Esophagus muscularis mucosa (tissue), 4 donors: ENCODE measurements at regions not wholly inside any gene's neighbourhood (a gene's known extent, or its start where the extent isn't known, plus 50 kb on each side); places are given as distances from the start of the nearest gene placed in this dataset.

Experiments
- DNase-seq: peaks from one replicate; pipeline ENCODE4 v3.0.0-alpha.2; 2017; ENCODE audit errors: extremely low spot score
- H3K27ac ChIP-seq, 4 donors: fragments of 200-600 bp; sonication (generic); replicated peaks in 1 of 4; 1 replicate in 3 of 4; 2 replicates in 1 of 4; pipeline ENCODE4 v1.5.1; 2016 to 2019; ENCODE audit warnings: mild to moderate bottlenecking in 1 of 4
- H3K27me3 ChIP-seq, 4 donors: fragments of 200-600 bp; sonication (generic); one replicate each; pipeline versions ENCODE4 v1.5.1 to v1.6.0; 2016 to 2019
- H3K36me3 ChIP-seq, 4 donors: fragments of 200-600 bp; sonication (generic); one replicate each; pipeline ENCODE4 v1.5.1; 2016 to 2019
- H3K4me1 ChIP-seq, 4 donors: fragments of 200-600 bp; sonication (generic); one replicate each; pipeline ENCODE4 v1.5.1; 2016 to 2019
- H3K4me3 ChIP-seq, 4 donors: fragments of 200-600 bp; sonication (generic); 1 replicate in 2 of 4; 2 replicates in 2 of 4; pipeline ENCODE4 v1.5.1; 2016 to 2019; ENCODE audit warnings: mild to moderate bottlenecking in 4 of 4, moderate library complexity in 1 of 4
- H3K9me3 ChIP-seq, 4 donors: fragments of 200-600 bp; sonication (generic); 1 replicate in 3 of 4; 2 replicates in 1 of 4; pipeline ENCODE4 v1.5.1; 2016 to 2019
- CTCF ChIP-seq, 3 experiments: fragments of 200-600 bp in 2 of 3; fragments of 450-650 bp in 1 of 3; sonication (generic) in 2 of 3; IDR thresholded peaks; one replicate each; pipeline ENCODE4 v1.5.1; 2017 to 2019; ENCODE audit warnings: antibody characterized with exemption in 3 of 3, mild to moderate bottlenecking in 2 of 3, moderate library complexity in 1 of 3
- EP300 ChIP-seq: sonication (generic); formaldehyde crosslinking; IDR thresholded peaks from one replicate; pipeline ENCODE4 v1.6.1; 2017; ENCODE audit warnings: antibody characterized with exemption
- POLR2A ChIP-seq: fragments of 450-650 bp; IDR thresholded peaks from one replicate; pipeline ENCODE4 v1.6.1; 2017; ENCODE audit warnings: antibody characterized with exemption, moderate library complexity, mild to moderate bottlenecking, low read depth
- POLR2AphosphoS5 ChIP-seq, 2 donors: sonication (generic); formaldehyde crosslinking; IDR thresholded peaks; one replicate each; pipeline ENCODE4 v1.6.1; 2017; ENCODE audit warnings: antibody characterized with exemption in 2 of 2
- WGBS: methylation state at CpG from one replicate; pipeline ENCODE4 v1.1.5; 2018; 5-methylcytosine and 5-hydroxymethylcytosine counted together
- intact Hi-C: fragments of 100-400 bp; cut with DNase I; formaldehyde crosslinking; loops from one replicate; pipeline ENCODE4 v1.15.1; 2023

DNA sequence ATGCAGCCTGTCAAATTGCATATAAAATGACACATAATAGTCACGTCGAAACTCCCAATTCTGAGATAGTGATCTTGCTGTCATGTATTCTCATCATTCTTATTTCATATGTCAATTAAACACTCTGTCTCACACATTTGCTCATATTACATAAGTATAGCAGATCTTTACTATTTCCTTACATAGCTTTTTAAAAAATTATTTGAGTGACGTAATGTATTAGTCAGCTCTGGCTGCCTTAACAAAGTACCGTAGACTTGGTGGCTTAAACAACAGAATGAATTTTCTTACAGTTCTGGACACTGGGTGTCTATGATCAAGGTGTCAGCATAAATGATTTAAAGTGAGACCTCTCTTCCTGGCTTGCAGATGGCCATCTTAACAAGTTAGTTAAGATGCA, 1032.3 kb upstream of the NRXN1 start:
- Histone ChIP-seq H3K4me1 (no peaks in the 10 kb centered on the region), H3K4me3 (no peak overlapping the region), H3K36me3 (no peaks in the 10 kb centered on the region), H3K27ac (no peak overlapping the region), H3K27me3 (no peaks in the 10 kb centered on the region), H3K9me3 (no peaks in the 10 kb centered on the region)
- TF ChIP-seq POLR2AphosphoS5 (IDR thresholded peaks at IDR 0.05) = no peak
- TF ChIP-seq CTCF (IDR thresholded peaks at IDR 0.05) = no peak
- no peak for TF ChIP-seq EP300
- TF ChIP-seq POLR2A = no peak
- intact Hi-C loops = no loop called here
- DNase-seq = no peak
- WGBS = 87% methylated on average over 4 of the region's 4 CpGs

GRCh38 chr2:52054824-52055223, 1022.9 kb upstream of the NRXN1 start:
- intact Hi-C loops = no loop called here
- H3K9me3 ChIP-seq = no peaks in the 10 kb centered on the region
- H3K4me1 ChIP-seq = no peaks in the 10 kb centered on the region
- no peaks in the 10 kb centered on the region for H3K36me3 ChIP-seq
- no peak for DNase-seq
- no peak overlapping the region for H3K4me3 ChIP-seq
- TF ChIP-seq CTCF (IDR thresholded peaks at IDR 0.05) (no peak), POLR2A (no peak), EP300 (no peak), POLR2AphosphoS5 (IDR thresholded peaks at IDR 0.05) (no peak)
- WGBS = 76% methylated on average over 3 of the region's 3 CpGs
- no peak overlapping the region for H3K27ac ChIP-seq
- no peaks in the 10 kb centered on the region for H3K27me3 ChIP-seq

- DNase-seq = no peak
- TF ChIP-seq EP300 = no peak
- no peak for TF ChIP-seq POLR2AphosphoS5 (IDR thresholded peaks at IDR 0.05)
- no peaks in the 10 kb centered on the region for H3K9me3 ChIP-seq
- H3K4me1 ChIP-seq = no peaks in the 10 kb centered on the region
- no peaks in the 10 kb centered on the region for H3K27me3 ChIP-seq
- H3K4me3 ChIP-seq = no peak overlapping the region
- intact Hi-C loops = no loop called here
- WGBS = 100% methylated on average over 1 of the region's 1 CpG
- H3K36me3 ChIP-seq = no peaks in the 10 kb centered on the region
- no peak overlapping the region for H3K27ac ChIP-seq
Observed at GRCh38 chr2:52036853-52037252, 1004.9 kb upstream of the NRXN1 start.

DNA sequence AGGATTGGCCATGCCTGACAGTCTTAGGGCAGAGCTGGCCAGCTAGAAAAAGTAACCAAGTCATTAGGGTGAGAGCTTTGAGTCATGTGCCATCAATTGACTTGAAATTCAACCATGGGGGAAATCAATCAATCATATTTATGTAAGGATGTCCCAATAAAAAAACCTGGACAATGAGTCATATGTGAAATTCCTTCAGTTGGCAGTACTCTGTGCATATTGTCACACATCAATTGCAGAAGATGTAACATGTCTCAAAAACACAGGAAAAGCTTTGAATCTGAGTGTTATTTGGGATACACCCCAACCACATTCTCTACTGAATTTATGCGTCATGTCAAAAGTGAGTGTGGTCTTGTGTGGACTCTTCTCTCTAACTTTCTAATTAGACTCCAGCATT, 1004.1 kb upstream of the NRXN1 start:
- no peak for DNase-seq
- no peaks in the 10 kb centered on the region for H3K27me3 ChIP-seq
- TF ChIP-seq CTCF (IDR thresholded peaks at IDR 0.05) (no peak), POLR2A (no peak), POLR2AphosphoS5 (IDR thresholded peaks at IDR 0.05) (no peak), EP300 (no peak)
- H3K36me3 ChIP-seq = no peaks in the 10 kb centered on the region
- H3K4me3 ChIP-seq = no peak overlapping the region
- H3K4me1 ChIP-seq = no peaks in the 10 kb centered on the region
- 100% methylated on average over 1 of the region's 1 CpG for WGBS
- intact Hi-C loops = no loop called here
- no peaks in the 10 kb centered on the region for H3K9me3 ChIP-seq
- no peak overlapping the region for H3K27ac ChIP-seq

- TF ChIP-seq POLR2AphosphoS5 (IDR thresholded peaks at IDR 0.05) = no peak
- no peak for TF ChIP-seq EP300
- TF ChIP-seq CTCF (IDR thresholded peaks at IDR 0.05) = no peak
- TF ChIP-seq POLR2A = no peak
- no peaks in the 10 kb centered on the region for H3K9me3 ChIP-seq
- H3K36me3 ChIP-seq = no peaks in the 10 kb centered on the region
- no peaks in the 10 kb centered on the region for H3K27me3 ChIP-seq
- intact Hi-C loops = no loop called here
- H3K27ac ChIP-seq = no peak overlapping the region
- 94% methylated on average over 1 of the region's 1 CpG for WGBS
- no peak for DNase-seq
- no peak overlapping the region for H3K4me3 ChIP-seq
- no peaks in the 10 kb centered on the region for H3K4me1 ChIP-seq
Observed at GRCh38 chr2:52035391-52035790, 1003.5 kb upstream of the NRXN1 start.
